A549 (cell line): ENCODE measurements at regions not wholly inside any gene's neighbourhood (a gene's known extent, or its start where the extent isn't known, plus 50 kb on each side); places are given as distances from the start of the nearest gene placed in this dataset.

Experiments used
- CTCF ChIP-seq: fragments of >200 bp; sonication (Bioruptor Twin); formaldehyde crosslinking; IDR thresholded peaks from 3 replicates; pipeline ENCODE4 v1.5.1; 2016
- POLR2A ChIP-seq: IDR thresholded peaks from 2 replicates; pipeline ENCODE4 v1.6.1; 2012; ENCODE audit warnings: mild to moderate bottlenecking, low read length

GRCh38 chr2:185921048-185921756, 182.6 kb downstream of the FSIP2 start:
- no peak for TF ChIP-seq CTCF
- TF ChIP-seq POLR2A, result no peak
